K562 (cell line): ENCODE measurements at regions not wholly inside any gene's neighbourhood (a gene's known extent, or its start where the extent isn't known, plus 50 kb on each side); places are given as distances from the start of the nearest gene placed in this dataset.

Experiments
- CEBPB ChIP-seq: fragments of 450-650 bp; IDR thresholded peaks from 2 replicates; pipeline ENCODE4 v1.6.1; 2016; ENCODE audit warnings: missing genetic modification characterization, missing compliant biosample characterization
- DPF2 ChIP-seq: fragments of 450-650 bp; IDR thresholded peaks from 2 replicates; pipeline ENCODE4 v1.6.1; 2016
- ESRRA ChIP-seq: fragments of 450-650 bp; IDR thresholded peaks from 2 replicates; pipeline ENCODE4 v1.6.1; 2014; ENCODE audit warnings: low read depth, mild to moderate bottlenecking, moderate library complexity, borderline replicate concordance
- GABPB1 ChIP-seq: sonication (generic); formaldehyde crosslinking; IDR thresholded peaks from 2 replicates; pipeline ENCODE4 v1.8.0; 2022; ENCODE audit warnings: mild to moderate bottlenecking, missing genetic modification reagents
- L3MBTL2 ChIP-seq: fragments of 450-650 bp; IDR thresholded peaks from 2 replicates; pipeline ENCODE4 v1.6.1; 2016; ENCODE audit warnings: mild to moderate bottlenecking, moderate library complexity
- MTA2 ChIP-seq: fragments of 450-650 bp; IDR thresholded peaks from 2 replicates; pipeline ENCODE4 v1.6.1; 2016; ENCODE audit warnings: low read depth
- RNF2 ChIP-seq: sonication (generic); IDR thresholded peaks from 2 replicates; pipeline ENCODE4 v1.6.1; 2016
- SMARCE1 ChIP-seq: fragments of 450-650 bp; IDR thresholded peaks from 2 replicates; pipeline ENCODE4 v1.7.1; 2016; ENCODE audit warnings: mild to moderate bottlenecking
- TAL1 ChIP-seq: fragments of 450-650 bp; IDR thresholded peaks from 2 replicates; pipeline ENCODE4 v1.6.1; 2016; ENCODE audit warnings: mild to moderate bottlenecking
- ZSCAN29 ChIP-seq: fragments of 450-650 bp; IDR thresholded peaks from 2 replicates; pipeline ENCODE4 v1.6.1; 2017
- TF ChIP-seq, protein P1 (sequence below), 3 experiments: IDR thresholded peaks in 2 of 3; conservative IDR thresholded peaks in 1 of 3; 2 replicates each; pipeline ENCODE4 v1.5.1; 2011 to 2012; ENCODE audit warnings: low read length in 3 of 3, mild to moderate bottlenecking in 3 of 3, control low read depth in 2 of 3, improper control_type of control experiment in 1 of 3, inconsistent platforms in 1 of 3, low read depth in 1 of 3, mixed read lengths in 1 of 3, moderate library complexity in 1 of 3; ENCODE audit not compliant: insufficient read depth in 2 of 3
- TF ChIP-seq, protein P2 (sequence below): fragments of 200-800 bp; sonication (Bioruptor generic); IDR thresholded peaks from 2 replicates; pipeline ENCODE4 v1.6.1; 2017; ENCODE audit warnings: missing genetic modification characterization, missing compliant biosample characterization
- TF ChIP-seq, protein P3 (sequence below), 2 experiments: fragments of 450-650 bp; conservative IDR thresholded peaks; 2 replicates each; pipeline ENCODE4 v1.6.1; 2017; ENCODE audit warnings: mild to moderate bottlenecking in 2 of 2, moderate library complexity in 2 of 2
- TF ChIP-seq, protein P4 (sequence below): fragments of 250-450 bp; sonication (Bioruptor Pico); IDR thresholded peaks from 2 replicates; pipeline ENCODE4 v1.5.0; 2020; ENCODE audit warnings: mild to moderate bottlenecking
- TF ChIP-seq, protein P5 (sequence below): fragments of 250-450 bp; sonication (Bioruptor Pico); IDR thresholded peaks from 2 replicates; pipeline ENCODE4 v1.4.0; 2020
- TF ChIP-seq, protein P6 (sequence below): fragments of 450-650 bp; formaldehyde crosslinking; IDR thresholded peaks from 2 replicates; pipeline ENCODE4 v1.4.0; 2022; ENCODE audit warnings: missing genetic modification characterization

DNA sequence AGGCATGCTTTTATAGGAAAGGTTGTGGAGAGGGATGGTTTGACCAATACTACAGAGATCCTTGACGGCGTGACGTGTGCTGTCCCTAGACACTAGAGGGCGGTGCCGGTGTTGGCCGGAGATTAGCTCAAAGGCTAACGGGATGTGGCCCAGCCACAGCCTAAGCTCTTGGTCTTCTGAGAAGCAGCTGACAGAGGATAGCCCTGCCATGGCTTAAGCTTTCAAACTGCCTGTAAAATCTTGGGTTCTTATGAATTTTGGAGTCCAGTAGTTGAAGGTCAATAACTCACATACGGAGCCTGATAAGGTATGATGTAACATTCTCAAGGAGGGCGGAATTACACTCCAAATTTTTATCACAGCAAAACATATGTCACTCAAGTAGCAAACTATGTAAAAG is 515.7 kb upstream of the ATXN7L3B start (continued):
- TF ChIP-seq, protein P1, sequence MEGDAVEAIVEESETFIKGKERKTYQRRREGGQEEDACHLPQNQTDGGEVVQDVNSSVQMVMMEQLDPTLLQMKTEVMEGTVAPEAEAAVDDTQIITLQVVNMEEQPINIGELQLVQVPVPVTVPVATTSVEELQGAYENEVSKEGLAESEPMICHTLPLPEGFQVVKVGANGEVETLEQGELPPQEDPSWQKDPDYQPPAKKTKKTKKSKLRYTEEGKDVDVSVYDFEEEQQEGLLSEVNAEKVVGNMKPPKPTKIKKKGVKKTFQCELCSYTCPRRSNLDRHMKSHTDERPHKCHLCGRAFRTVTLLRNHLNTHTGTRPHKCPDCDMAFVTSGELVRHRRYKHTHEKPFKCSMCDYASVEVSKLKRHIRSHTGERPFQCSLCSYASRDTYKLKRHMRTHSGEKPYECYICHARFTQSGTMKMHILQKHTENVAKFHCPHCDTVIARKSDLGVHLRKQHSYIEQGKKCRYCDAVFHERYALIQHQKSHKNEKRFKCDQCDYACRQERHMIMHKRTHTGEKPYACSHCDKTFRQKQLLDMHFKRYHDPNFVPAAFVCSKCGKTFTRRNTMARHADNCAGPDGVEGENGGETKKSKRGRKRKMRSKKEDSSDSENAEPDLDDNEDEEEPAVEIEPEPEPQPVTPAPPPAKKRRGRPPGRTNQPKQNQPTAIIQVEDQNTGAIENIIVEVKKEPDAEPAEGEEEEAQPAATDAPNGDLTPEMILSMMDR (IDR thresholded peaks at IDR 0.05 in 2 of 3, conservative IDR thresholded peaks at IDR 0.05 in 1 of 3; ENCODE audit: insufficient read depth in 2 of 3, low read depth in 1 of 3, low read length in 3 of 3) = peak; percentile 66 to 85 (median 73)
- TF ChIP-seq, protein P2, sequence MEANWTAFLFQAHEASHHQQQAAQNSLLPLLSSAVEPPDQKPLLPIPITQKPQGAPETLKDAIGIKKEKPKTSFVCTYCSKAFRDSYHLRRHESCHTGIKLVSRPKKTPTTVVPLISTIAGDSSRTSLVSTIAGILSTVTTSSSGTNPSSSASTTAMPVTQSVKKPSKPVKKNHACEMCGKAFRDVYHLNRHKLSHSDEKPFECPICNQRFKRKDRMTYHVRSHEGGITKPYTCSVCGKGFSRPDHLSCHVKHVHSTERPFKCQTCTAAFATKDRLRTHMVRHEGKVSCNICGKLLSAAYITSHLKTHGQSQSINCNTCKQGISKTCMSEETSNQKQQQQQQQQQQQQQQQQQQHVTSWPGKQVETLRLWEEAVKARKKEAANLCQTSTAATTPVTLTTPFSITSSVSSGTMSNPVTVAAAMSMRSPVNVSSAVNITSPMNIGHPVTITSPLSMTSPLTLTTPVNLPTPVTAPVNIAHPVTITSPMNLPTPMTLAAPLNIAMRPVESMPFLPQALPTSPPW (CRISPR knock-in tag) = 0 out of 2 replicates have a peak, but pooled peaks have one; percentile 9
- TF ChIP-seq MTA2 (peak; percentile 72), RNF2 (no peak), ZSCAN29 (no peak), CEBPB (tag) (peak; percentile 89), L3MBTL2 (0 out of 2 replicates have a peak, but pooled peaks have one; percentile 19), ESRRA (peak; percentile 72), TAL1 (peak; percentile 79), DPF2 (peak; percentile 79), SMARCE1 (peak; percentile 71; the same call in 1 of the 2 replicates), GABPB1 (CRISPR knock-in tag) (peak; percentile 37; the same call in 1 of the 2 replicates)
- TF ChIP-seq, protein P3, sequence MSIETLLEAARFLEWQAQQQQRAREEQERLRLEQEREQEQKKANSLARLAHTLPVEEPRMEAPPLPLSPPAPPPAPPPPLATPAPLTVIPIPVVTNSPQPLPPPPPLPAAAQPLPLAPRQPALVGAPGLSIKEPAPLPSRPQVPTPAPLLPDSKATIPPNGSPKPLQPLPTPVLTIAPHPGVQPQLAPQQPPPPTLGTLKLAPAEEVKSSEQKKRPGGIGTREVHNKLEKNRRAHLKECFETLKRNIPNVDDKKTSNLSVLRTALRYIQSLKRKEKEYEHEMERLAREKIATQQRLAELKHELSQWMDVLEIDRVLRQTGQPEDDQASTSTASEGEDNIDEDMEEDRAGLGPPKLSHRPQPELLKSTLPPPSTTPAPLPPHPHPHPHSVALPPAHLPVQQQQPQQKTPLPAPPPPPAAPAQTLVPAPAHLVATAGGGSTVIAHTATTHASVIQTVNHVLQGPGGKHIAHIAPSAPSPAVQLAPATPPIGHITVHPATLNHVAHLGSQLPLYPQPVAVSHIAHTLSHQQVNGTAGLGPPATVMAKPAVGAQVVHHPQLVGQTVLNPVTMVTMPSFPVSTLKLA (conservative IDR thresholded peaks at IDR 0.05) = 0 out of 4 replicates have a peak, but pooled peaks of 1 of the 2 experiments have one; percentile 8
- TF ChIP-seq, protein P4, sequence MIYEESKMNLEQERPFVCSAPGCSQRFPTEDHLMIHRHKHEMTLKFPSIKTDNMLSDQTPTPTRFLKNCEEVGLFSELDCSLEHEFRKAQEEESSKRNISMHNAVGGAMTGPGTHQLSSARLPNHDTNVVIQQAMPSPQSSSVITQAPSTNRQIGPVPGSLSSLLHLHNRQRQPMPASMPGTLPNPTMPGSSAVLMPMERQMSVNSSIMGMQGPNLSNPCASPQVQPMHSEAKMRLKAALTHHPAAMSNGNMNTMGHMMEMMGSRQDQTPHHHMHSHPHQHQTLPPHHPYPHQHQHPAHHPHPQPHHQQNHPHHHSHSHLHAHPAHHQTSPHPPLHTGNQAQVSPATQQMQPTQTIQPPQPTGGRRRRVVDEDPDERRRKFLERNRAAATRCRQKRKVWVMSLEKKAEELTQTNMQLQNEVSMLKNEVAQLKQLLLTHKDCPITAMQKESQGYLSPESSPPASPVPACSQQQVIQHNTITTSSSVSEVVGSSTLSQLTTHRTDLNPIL (CRISPR knock-in tag) = no peak
- TF ChIP-seq, protein P5, sequence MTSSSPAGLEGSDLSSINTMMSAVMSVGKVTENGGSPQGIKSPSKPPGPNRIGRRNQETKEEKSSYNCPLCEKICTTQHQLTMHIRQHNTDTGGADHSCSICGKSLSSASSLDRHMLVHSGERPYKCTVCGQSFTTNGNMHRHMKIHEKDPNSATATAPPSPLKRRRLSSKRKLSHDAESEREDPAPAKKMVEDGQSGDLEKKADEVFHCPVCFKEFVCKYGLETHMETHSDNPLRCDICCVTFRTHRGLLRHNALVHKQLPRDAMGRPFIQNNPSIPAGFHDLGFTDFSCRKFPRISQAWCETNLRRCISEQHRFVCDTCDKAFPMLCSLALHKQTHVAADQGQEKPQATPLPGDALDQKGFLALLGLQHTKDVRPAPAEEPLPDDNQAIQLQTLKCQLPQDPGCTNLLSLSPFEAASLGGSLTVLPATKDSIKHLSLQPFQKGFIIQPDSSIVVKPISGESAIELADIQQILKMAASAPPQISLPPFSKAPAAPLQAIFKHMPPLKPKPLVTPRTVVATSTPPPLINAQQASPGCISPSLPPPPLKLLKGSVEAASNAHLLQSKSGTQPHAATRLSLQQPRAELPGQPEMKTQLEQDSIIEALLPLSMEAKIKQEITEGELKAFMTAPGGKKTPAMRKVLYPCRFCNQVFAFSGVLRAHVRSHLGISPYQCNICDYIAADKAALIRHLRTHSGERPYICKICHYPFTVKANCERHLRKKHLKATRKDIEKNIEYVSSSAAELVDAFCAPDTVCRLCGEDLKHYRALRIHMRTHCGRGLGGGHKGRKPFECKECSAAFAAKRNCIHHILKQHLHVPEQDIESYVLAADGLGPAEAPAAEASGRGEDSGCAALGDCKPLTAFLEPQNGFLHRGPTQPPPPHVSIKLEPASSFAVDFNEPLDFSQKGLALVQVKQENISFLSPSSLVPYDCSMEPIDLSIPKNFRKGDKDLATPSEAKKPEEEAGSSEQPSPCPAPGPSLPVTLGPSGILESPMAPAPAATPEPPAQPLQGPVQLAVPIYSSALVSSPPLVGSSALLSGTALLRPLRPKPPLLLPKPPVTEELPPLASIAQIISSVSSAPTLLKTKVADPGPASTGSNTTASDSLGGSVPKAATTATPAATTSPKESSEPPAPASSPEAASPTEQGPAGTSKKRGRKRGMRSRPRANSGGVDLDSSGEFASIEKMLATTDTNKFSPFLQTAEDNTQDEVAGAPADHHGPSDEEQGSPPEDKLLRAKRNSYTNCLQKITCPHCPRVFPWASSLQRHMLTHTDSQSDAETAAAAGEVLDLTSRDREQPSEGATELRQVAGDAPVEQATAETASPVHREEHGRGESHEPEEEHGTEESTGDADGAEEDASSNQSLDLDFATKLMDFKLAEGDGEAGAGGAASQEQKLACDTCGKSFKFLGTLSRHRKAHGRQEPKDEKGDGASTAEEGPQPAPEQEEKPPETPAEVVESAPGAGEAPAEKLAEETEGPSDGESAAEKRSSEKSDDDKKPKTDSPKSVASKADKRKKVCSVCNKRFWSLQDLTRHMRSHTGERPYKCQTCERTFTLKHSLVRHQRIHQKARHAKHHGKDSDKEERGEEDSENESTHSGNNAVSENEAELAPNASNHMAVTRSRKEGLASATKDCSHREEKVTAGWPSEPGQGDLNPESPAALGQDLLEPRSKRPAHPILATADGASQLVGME (CRISPR knock-in tag) = no peak
- TF ChIP-seq, protein P6, sequence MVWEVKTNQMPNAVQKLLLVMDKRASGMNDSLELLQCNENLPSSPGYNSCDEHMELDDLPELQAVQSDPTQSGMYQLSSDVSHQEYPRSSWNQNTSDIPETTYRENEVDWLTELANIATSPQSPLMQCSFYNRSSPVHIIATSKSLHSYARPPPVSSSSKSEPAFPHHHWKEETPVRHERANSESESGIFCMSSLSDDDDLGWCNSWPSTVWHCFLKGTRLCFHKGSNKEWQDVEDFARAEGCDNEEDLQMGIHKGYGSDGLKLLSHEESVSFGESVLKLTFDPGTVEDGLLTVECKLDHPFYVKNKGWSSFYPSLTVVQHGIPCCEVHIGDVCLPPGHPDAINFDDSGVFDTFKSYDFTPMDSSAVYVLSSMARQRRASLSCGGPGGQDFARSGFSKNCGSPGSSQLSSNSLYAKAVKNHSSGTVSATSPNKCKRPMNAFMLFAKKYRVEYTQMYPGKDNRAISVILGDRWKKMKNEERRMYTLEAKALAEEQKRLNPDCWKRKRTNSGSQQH (CRISPR knock-in tag) = no peak
